Fibroblast of lung (primary cell): ENCODE measurements at regions not wholly inside any gene's neighbourhood (a gene's known extent, or its start where the extent isn't known, plus 50 kb on each side); places are given as distances from the start of the nearest gene placed in this dataset.
A peak's percentile ranks its signal among the peaks of the same experiment; 100 is the strongest.

Experiments used
- DNase-seq, 2 donors: peaks; one replicate each; pipeline versions ENCODE4 v3.0.0 to v3.0.0-alpha.2; 2010; ENCODE audit warnings: low read depth in 2 of 2
- H2AFZ ChIP-seq: 2 replicates; pipeline ENCODE4 v1.5.1; 2012; ENCODE audit warnings: low read length, control low read depth, inconsistent platforms
- H3K27ac ChIP-seq: 2 replicates; pipeline ENCODE4 v1.5.1; 2011; ENCODE audit warnings: low read length, control low read depth; ENCODE audit not compliant: insufficient read depth
- H3K27me3 ChIP-seq: 2 replicates; pipeline ENCODE4 v1.5.1; 2011; ENCODE audit warnings: mild to moderate bottlenecking, low read length; ENCODE audit not compliant: control insufficient read depth, insufficient read depth
- H3K36me3 ChIP-seq: 2 replicates; pipeline ENCODE4 v1.5.1; 2011; ENCODE audit warnings: low read length; ENCODE audit not compliant: control insufficient read depth, insufficient read depth
- H3K4me1 ChIP-seq: 2 replicates; pipeline ENCODE4 v1.5.1; 2011; ENCODE audit warnings: low read length; ENCODE audit not compliant: control insufficient read depth, insufficient read depth; ENCODE audit errors: extremely low read depth
- H3K4me2 ChIP-seq: 2 replicates; pipeline ENCODE4 v1.5.1; 2011; ENCODE audit warnings: low read length, control low read depth; ENCODE audit not compliant: insufficient read depth; ENCODE audit errors: extremely low read depth
- H3K4me3 ChIP-seq, 4 experiments: fragments of 200-600 bp in 1 of 4; sonication (generic) in 1 of 4; replicated peaks in 1 of 4; 2 replicates each; pipeline ENCODE4 v1.5.1; 2011 to 2016; ENCODE audit warnings: low read length in 4 of 4, low read depth in 3 of 4, mild to moderate bottlenecking in 3 of 4, control low read depth in 2 of 4, inconsistent platforms in 1 of 4, mixed read lengths in 1 of 4; ENCODE audit not compliant: insufficient read depth in 1 of 4; ENCODE audit errors: control extremely low read depth in 1 of 4
- H3K79me2 ChIP-seq: 2 replicates; pipeline ENCODE4 v1.5.1; 2012; ENCODE audit warnings: mild to moderate bottlenecking, low read length, inconsistent platforms; ENCODE audit not compliant: control insufficient read depth, insufficient read depth
- H3K9ac ChIP-seq: 2 replicates; pipeline ENCODE4 v1.5.1; 2011; ENCODE audit warnings: mild to moderate bottlenecking, low read length, control low read depth; ENCODE audit not compliant: insufficient read depth
- H3K9me3 ChIP-seq: 2 replicates; pipeline ENCODE4 v1.5.1; 2012; ENCODE audit warnings: low read depth, low read length; ENCODE audit not compliant: control insufficient read depth, insufficient read depth
- H4K20me1 ChIP-seq: 2 replicates; pipeline ENCODE4 v1.5.1; 2011; ENCODE audit warnings: low read length; ENCODE audit not compliant: control insufficient read depth, insufficient read depth; ENCODE audit errors: extremely low read depth
- EZH2 ChIP-seq: IDR thresholded peaks from 2 replicates; pipeline ENCODE4 v1.5.1; 2012; ENCODE audit warnings: low read length, control low read depth, mild to moderate bottlenecking; ENCODE audit errors: missing control alignments
- TF ChIP-seq, protein P1 (sequence below), 2 donors: IDR thresholded peaks in 1 of 2; conservative IDR thresholded peaks in 1 of 2; 1 replicate in 1 of 2; 2 replicates in 1 of 2; pipeline ENCODE4 v1.5.1; 2011 to 2012; ENCODE audit warnings: low read length in 2 of 2, control low read depth in 1 of 2, inconsistent platforms in 1 of 2, low read depth in 1 of 2, mild to moderate bottlenecking in 1 of 2

DNA sequence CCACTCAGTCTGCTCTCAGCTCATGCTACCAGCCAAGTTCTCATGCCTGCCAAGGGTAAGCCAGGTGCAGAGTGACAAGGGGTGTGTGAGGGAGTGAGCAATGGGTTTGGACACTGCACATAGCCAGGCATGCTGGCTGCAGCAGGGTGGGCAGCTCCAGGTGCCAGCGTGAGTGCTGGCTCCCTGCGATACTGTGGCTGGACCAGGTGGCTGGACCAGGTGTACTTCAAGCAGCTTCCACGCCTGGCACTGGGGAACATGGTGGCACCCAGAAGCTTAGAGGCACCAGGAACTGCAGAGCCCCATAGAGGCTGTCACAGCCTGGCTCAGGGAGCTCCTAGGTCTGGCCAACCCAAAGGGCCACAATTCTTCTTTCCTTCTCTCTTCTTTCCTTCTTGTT is 234.9 kb upstream of the GIMD1 start:
- TF ChIP-seq, protein P1, sequence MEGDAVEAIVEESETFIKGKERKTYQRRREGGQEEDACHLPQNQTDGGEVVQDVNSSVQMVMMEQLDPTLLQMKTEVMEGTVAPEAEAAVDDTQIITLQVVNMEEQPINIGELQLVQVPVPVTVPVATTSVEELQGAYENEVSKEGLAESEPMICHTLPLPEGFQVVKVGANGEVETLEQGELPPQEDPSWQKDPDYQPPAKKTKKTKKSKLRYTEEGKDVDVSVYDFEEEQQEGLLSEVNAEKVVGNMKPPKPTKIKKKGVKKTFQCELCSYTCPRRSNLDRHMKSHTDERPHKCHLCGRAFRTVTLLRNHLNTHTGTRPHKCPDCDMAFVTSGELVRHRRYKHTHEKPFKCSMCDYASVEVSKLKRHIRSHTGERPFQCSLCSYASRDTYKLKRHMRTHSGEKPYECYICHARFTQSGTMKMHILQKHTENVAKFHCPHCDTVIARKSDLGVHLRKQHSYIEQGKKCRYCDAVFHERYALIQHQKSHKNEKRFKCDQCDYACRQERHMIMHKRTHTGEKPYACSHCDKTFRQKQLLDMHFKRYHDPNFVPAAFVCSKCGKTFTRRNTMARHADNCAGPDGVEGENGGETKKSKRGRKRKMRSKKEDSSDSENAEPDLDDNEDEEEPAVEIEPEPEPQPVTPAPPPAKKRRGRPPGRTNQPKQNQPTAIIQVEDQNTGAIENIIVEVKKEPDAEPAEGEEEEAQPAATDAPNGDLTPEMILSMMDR (conservative IDR thresholded peaks at IDR 0.05 in 1 of 2, IDR thresholded peaks at IDR 0.05 in 1 of 2; ENCODE audit: low read depth in 1 of 2, low read length in 2 of 2) = no peak
- no peak for TF ChIP-seq EZH2
- no peak overlapping the region for H3K4me2 ChIP-seq

DNA sequence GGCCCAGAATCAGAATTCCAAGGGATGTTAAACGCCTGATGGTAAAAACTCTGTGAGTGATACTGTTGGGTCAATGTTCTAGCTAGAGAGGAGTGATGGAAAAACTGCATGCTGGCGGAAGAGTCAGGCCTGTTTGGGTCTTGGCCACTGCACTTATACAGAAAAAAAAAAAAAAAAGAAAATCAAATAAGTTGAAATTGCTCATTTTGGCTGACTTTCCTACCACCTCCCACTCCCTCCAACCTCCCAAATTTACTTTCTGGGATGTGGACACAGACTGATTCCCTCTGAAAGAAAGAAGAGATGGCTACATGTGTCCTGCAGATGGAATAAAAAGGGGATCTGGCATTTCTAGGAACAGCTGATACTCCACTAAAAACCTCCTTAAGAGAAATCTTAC is 234.1 kb upstream of the GIMD1 start:
- H3K9me3 ChIP-seq = no peaks in the 10 kb centered on the region
- H3K9ac ChIP-seq = no peak overlapping the region
- H3K79me2 ChIP-seq = no peaks in the 10 kb centered on the region
- H4K20me1 ChIP-seq = no peaks in the 10 kb centered on the region
- no peaks in the 10 kb centered on the region for H3K27me3 ChIP-seq
- H3K4me3 ChIP-seq = no peak overlapping the region
- H3K27ac ChIP-seq = no peak overlapping the region
- no peak overlapping the region for H3K4me2 ChIP-seq
- no peaks in the 10 kb centered on the region for H3K36me3 ChIP-seq
- no peak for DNase-seq
- H2AFZ ChIP-seq = no peak overlapping the region
- TF ChIP-seq, protein P1 (conservative IDR thresholded peaks at IDR 0.05 in 1 of 2, IDR thresholded peaks at IDR 0.05 in 1 of 2; ENCODE audit: low read depth in 1 of 2, low read length in 2 of 2) = no peak
- H3K4me1 ChIP-seq = no peaks in the 10 kb centered on the region

More for the DNA sequence above, 234.9 kb upstream of the GIMD1 start:
- no peak overlapping the region for H3K9ac ChIP-seq
- H3K36me3 ChIP-seq = no peaks in the 10 kb centered on the region
- no peak for DNase-seq
- H3K9me3 ChIP-seq = no peaks in the 10 kb centered on the region
- H3K27me3 ChIP-seq = no peaks in the 10 kb centered on the region
- no peak overlapping the region for H3K27ac ChIP-seq
- no peaks in the 10 kb centered on the region for H3K4me1 ChIP-seq
- no peak overlapping the region for H3K4me3 ChIP-seq
- no peaks in the 10 kb centered on the region for H3K79me2 ChIP-seq
- no peak overlapping the region for H2AFZ ChIP-seq
- no peaks in the 10 kb centered on the region for H4K20me1 ChIP-seq

DNA sequence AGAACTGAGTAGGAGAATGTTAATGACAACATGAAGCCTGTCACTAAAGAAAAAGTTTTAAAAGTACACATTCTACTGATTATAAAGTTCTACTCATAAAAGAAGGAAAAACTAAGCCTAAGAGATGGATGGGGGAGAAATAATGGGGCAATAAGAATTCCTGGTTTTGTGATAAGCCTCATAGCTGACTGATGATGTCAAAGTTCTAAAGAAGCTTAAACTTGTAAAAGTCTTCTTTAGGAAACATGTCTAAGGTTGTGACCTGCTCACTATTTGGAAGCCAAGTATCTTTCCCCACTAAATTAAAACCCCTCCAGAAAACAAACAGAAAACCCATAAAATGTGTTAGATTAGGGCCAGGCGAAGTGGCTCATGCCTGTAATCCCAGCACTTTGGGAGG is 232.9 kb upstream of the GIMD1 start:
- TF ChIP-seq EZH2 = no peak
- TF ChIP-seq, protein P1 (conservative IDR thresholded peaks at IDR 0.05 in 1 of 2, IDR thresholded peaks at IDR 0.05 in 1 of 2; ENCODE audit: low read depth in 1 of 2, low read length in 2 of 2) = no peak
- peak in 1 of 2 donors; percentile 48 for DNase-seq

More for the DNA sequence above, 232.9 kb upstream of the GIMD1 start:
- no peak overlapping the region for H3K27ac ChIP-seq
- H3K9ac ChIP-seq = no peak overlapping the region
- no peaks in the 10 kb centered on the region for H3K36me3 ChIP-seq
- H3K4me2 ChIP-seq = no peak overlapping the region
- no peak overlapping the region for H3K4me3 ChIP-seq
- no peak overlapping the region for H2AFZ ChIP-seq
- H3K4me1 ChIP-seq = no peaks in the 10 kb centered on the region
- no peaks in the 10 kb centered on the region for H4K20me1 ChIP-seq
- H3K79me2 ChIP-seq = no peaks in the 10 kb centered on the region
- no peaks in the 10 kb centered on the region for H3K9me3 ChIP-seq
- no peaks in the 10 kb centered on the region for H3K27me3 ChIP-seq
